HG03457 (cell line): ENCODE measurements at regions not wholly inside any gene's neighbourhood (a gene's known extent, or its start where the extent isn't known, plus 50 kb on each side); places are given as distances from the start of the nearest gene placed in this dataset.

ENCODE experiments used
- ATAC-seq: cut with Tn5 transposase; IDR thresholded peaks from one replicate; pipeline ENCODE4 v1.9.1; 2021; ENCODE audit warnings: moderate number of reproducible peaks; ENCODE audit not compliant: unreplicated experiment

- no peak for ATAC-seq
Measured at GRCh38 chr22:48882636-48883200, 945.0 kb downstream of the BRD1 start.

- ATAC-seq = no peak
Measured at GRCh38 chr22:48881326-48881980, 946.2 kb downstream of the BRD1 start.

- no peak for ATAC-seq
Measured at GRCh38 chr22:48880749-48881148, 946.9 kb downstream of the BRD1 start.

- no peak for ATAC-seq
Measured at GRCh38 chr22:48876951-48877350, 950.7 kb downstream of the BRD1 start.

- ATAC-seq = no peak
Measured at GRCh38 chr22:48874956-48875355, 952.7 kb downstream of the BRD1 start.

- no peak for ATAC-seq
Measured at GRCh38 chr22:48873191-48873520, 954.5 kb downstream of the BRD1 start.

- no peak for ATAC-seq
Measured at GRCh38 chr22:48872271-48873190, 955.1 kb downstream of the BRD1 start.

- no peak for ATAC-seq
Measured at GRCh38 chr22:48871176-48871840, 956.4 kb downstream of the BRD1 start.

GRCh38 chr22:48870436-48870835 lies 957.2 kb downstream of the BRD1 start:
- no peak for ATAC-seq

GRCh38 chr22:48869788-48870187 lies 957.9 kb downstream of the BRD1 start:
- no peak for ATAC-seq

- no peak for ATAC-seq
Measured at GRCh38 chr22:48869161-48869560, 958.5 kb downstream of the BRD1 start.

- no peak for ATAC-seq
Measured at GRCh38 chr22:48868554-48868953, 959.1 kb downstream of the BRD1 start.

GRCh38 chr22:48867891-48868290 lies 959.8 kb downstream of the BRD1 start:
- ATAC-seq = no peak

GRCh38 chr22:48866906-48867681 lies 960.6 kb downstream of the BRD1 start:
- ATAC-seq = no peak

- ATAC-seq = no peak
Measured at GRCh38 chr22:48864748-48865147, 962.9 kb downstream of the BRD1 start.

GRCh38 chr22:48863965-48864528 lies 963.6 kb downstream of the BRD1 start:
- ATAC-seq = no peak

- ATAC-seq = no peak
Measured at GRCh38 chr22:48860557-48860956, 967.1 kb downstream of the BRD1 start.

- no peak for ATAC-seq
Measured at GRCh38 chr22:48858856-48859255, 968.8 kb downstream of the BRD1 start.

GRCh38 chr22:48858121-48858520 lies 969.6 kb downstream of the BRD1 start:
- ATAC-seq = no peak

- ATAC-seq = no peak
Measured at GRCh38 chr22:48857202-48857805, 970.4 kb downstream of the BRD1 start.
